B cell (primary cell): ENCODE measurements at regions not wholly inside any gene's neighbourhood (a gene's known extent, or its start where the extent isn't known, plus 50 kb on each side); places are given as distances from the start of the nearest gene placed in this dataset.

Experiments
- ATAC-seq: fragments of 200-7000 bp; cut with Tn5 transposase; one replicate; pipeline ENCODE4 v1.10.0; 2021; ENCODE audit warnings: low read depth, mild to moderate bottlenecking, moderate number of reproducible peaks, moderate library complexity
- CTCF ChIA-PET: fragments of 350-600 bp; sonication (Branson Sonifier 250); formaldehyde crosslinking; loops from one replicate; lab custom pipeline; 2021; ENCODE audit warnings: antibody characterized with exemption, inconsistent platforms; lab: Charles Lee
- POLR2A ChIA-PET: fragments of 350-600 bp; sonication (Branson Sonifier 250); formaldehyde crosslinking; loops from one replicate; lab custom pipeline; 2021; ENCODE audit warnings: antibody characterized with exemption; lab: Charles Lee
- DNase-seq: peaks from one replicate; pipeline ENCODE4 v3.0.0; 2013
- H2AFZ ChIP-seq: 2 replicates; pipeline ENCODE4 v1.6.1; 2012; ENCODE audit warnings: mild to moderate bottlenecking, low read depth, low read length; ENCODE audit not compliant: insufficient read depth, poor library complexity, severe bottlenecking
- H3K27ac ChIP-seq, 2 donors: 1 replicate in 1 of 2; 2 replicates in 1 of 2; pipeline ENCODE4 v1.5.1; 2012 to 2013; ENCODE audit warnings: low read length in 2 of 2, mild to moderate bottlenecking in 2 of 2, moderate library complexity in 1 of 2
- H3K27me3 ChIP-seq, 4 experiments: fragments of 200-600 bp in 1 of 4; sonication (generic) in 1 of 4; replicated peaks in 1 of 4; 1 replicate in 2 of 4; 2 replicates in 2 of 4; pipeline versions ENCODE4 v1.6.1 to v1.7.0; 2013 to 2016; ENCODE audit warnings: low read length in 3 of 4, mild to moderate bottlenecking in 2 of 4, mixed read lengths in 1 of 4, moderate library complexity in 1 of 4; ENCODE audit not compliant: insufficient read depth in 4 of 4, control insufficient read depth in 3 of 4; ENCODE audit errors: control extremely low read depth in 1 of 4
- H3K36me3 ChIP-seq, 2 experiments: replicated peaks in 1 of 2; 1 replicate in 1 of 2; 2 replicates in 1 of 2; pipeline versions ENCODE4 v1.6.1 to v1.7.1; 2013; ENCODE audit warnings: low read length in 1 of 2; ENCODE audit not compliant: insufficient read depth in 2 of 2, control insufficient read depth in 1 of 2; ENCODE audit errors: control extremely low read depth in 1 of 2, extremely low read depth in 1 of 2
- H3K4me1 ChIP-seq, 2 donors: fragments of 200-600 bp in 1 of 2; sonication (generic) in 1 of 2; 1 replicate in 1 of 2; 2 replicates in 1 of 2; pipeline versions ENCODE4 v1.5.1 to v1.6.1; 2013 to 2017; ENCODE audit warnings: low read length in 2 of 2; ENCODE audit not compliant: control insufficient read depth in 2 of 2, insufficient read depth in 2 of 2
- H3K4me2 ChIP-seq: replicated peaks from 2 replicates; pipeline ENCODE3; 2012; ENCODE audit warnings: mild to moderate bottlenecking, low read depth, low read length; ENCODE audit not compliant: poor library complexity, severe bottlenecking
- H3K4me3 ChIP-seq, 5 experiments: fragments of 200-600 bp in 1 of 5; sonication (generic) in 1 of 5; 1 replicate in 3 of 5; 2 replicates in 2 of 5; pipeline versions ENCODE4 v1.5.1 to v1.7.0; 2011 to 2016; ENCODE audit warnings: low read length in 4 of 5, mild to moderate bottlenecking in 4 of 5, low read depth in 2 of 5, control low read depth in 1 of 5, moderate library complexity in 1 of 5; ENCODE audit not compliant: insufficient read depth in 1 of 5; ENCODE audit errors: control extremely low read depth in 1 of 5, extremely low read depth in 1 of 5
- H3K79me2 ChIP-seq: fragments of 200-600 bp; sonication (generic); one replicate; pipeline ENCODE4 v1.6.0; 2016; ENCODE audit warnings: low read length; ENCODE audit not compliant: control insufficient read depth, insufficient read depth
- H3K9ac ChIP-seq: fragments of 200-600 bp; sonication (generic); 2 replicates; pipeline ENCODE4 v1.6.1; 2017; ENCODE audit warnings: mild to moderate bottlenecking, low read length, moderate library complexity
- H3K9me3 ChIP-seq, 3 donors: one replicate each; pipeline versions ENCODE4 v1.6.1 to v1.7.1; 2013; ENCODE audit warnings: low read length in 2 of 3; ENCODE audit not compliant: control insufficient read depth in 2 of 3, insufficient read depth in 1 of 3; ENCODE audit errors: control extremely low read depth in 1 of 3
- H4K20me1 ChIP-seq: 2 replicates; pipeline ENCODE4 v1.6.0; 2012; ENCODE audit warnings: mild to moderate bottlenecking, low read length; ENCODE audit not compliant: insufficient read depth, control insufficient read depth, poor library complexity, severe bottlenecking
- H3K27ac Mint-ChIP-seq: one replicate; pipeline ENCODE4 v1.8.0; 2021; ENCODE audit warnings: mixed read lengths
- H3K27me3 Mint-ChIP-seq: one replicate; pipeline ENCODE4 v1.8.0; 2021; ENCODE audit warnings: mixed read lengths
- H3K4me1 Mint-ChIP-seq: one replicate; pipeline ENCODE4 v1.8.0; 2021; ENCODE audit warnings: mixed read lengths
- H3K4me3 Mint-ChIP-seq: one replicate; pipeline ENCODE4 v1.8.0; 2021; ENCODE audit warnings: mixed read lengths
- H3K9me3 Mint-ChIP-seq: one replicate; pipeline ENCODE4 v1.8.0; 2022; ENCODE audit warnings: mixed read lengths; ENCODE audit not compliant: insufficient read depth
- CTCF ChIP-seq: fragments of 200-600 bp; IDR thresholded peaks from one replicate; pipeline ENCODE4 v1.8.0; 2022; ENCODE audit warnings: antibody characterized with exemption, mild to moderate bottlenecking
- EZH2 ChIP-seq: IDR thresholded peaks from 2 replicates; pipeline ENCODE4 v1.6.1; 2012; ENCODE audit warnings: borderline replicate concordance, low read depth, mild to moderate bottlenecking, moderate library complexity, low read length; ENCODE audit not compliant: insufficient read depth, poor library complexity, severe bottlenecking
- WGBS: methylation state at CpG from one replicate; pipeline ENCODE4 v1.1.5; 2013; ENCODE audit warnings: missing lambda C conversion rate; ENCODE audit not compliant: insufficient coverage; 5-methylcytosine and 5-hydroxymethylcytosine counted together
- intact Hi-C: fragments of 100-400 bp; cut with micrococcal nuclease; formaldehyde crosslinking; loops from one replicate; pipeline ENCODE4 v1.10.0; 2022

GRCh38 chr12:105799103-105799502, 339.7 kb downstream of the NUAK1 start:
- no peak overlapping the region for H3K9ac ChIP-seq
- Mint-ChIP-seq H3K9me3 (peaks cover 2% of the 10 kb centered on the region), H3K4me3 (no peak overlapping the region), H3K4me1 (no peaks in the 10 kb centered on the region), H3K27me3 (no peaks in the 10 kb centered on the region), H3K27ac (no peak overlapping the region)
- TF ChIP-seq EZH2, result no peak
- TF ChIP-seq CTCF, result no peak
- H3K36me3 ChIP-seq, result no peaks in the 10 kb centered on the region
- ChIA-PET CTCF (no interaction called here), POLR2A (no interaction called here)
- no peak overlapping the region for H3K4me2 ChIP-seq
- intact Hi-C loops, result no loop called here
- no peak overlapping the region for H2AFZ ChIP-seq
- H3K79me2 ChIP-seq, result no peaks in the 10 kb centered on the region
- H4K20me1 ChIP-seq, result no peaks in the 10 kb centered on the region
- ATAC-seq (no peak), DNase-seq (no peak)
- H3K27me3 ChIP-seq, result no peaks in the 10 kb centered on the region
- no peaks in the 10 kb centered on the region for H3K9me3 ChIP-seq
- 88% methylated on average over 1 of the region's 2 CpGs for WGBS
- H3K4me3 ChIP-seq, result no peak overlapping the region
- H3K4me1 ChIP-seq, result no peaks in the 10 kb centered on the region
- H3K27ac ChIP-seq, result no peak overlapping the region

GRCh38 chr12:105801351-105801750, 337.4 kb downstream of the NUAK1 start:
- Histone ChIP-seq H3K9ac (no peak overlapping the region), H3K79me2 (no peaks in the 10 kb centered on the region), H2AFZ (no peak overlapping the region), H3K4me3 (no peak overlapping the region), H3K27me3 (no peaks in the 10 kb centered on the region), H3K4me1 (no peaks in the 10 kb centered on the region), H3K36me3 (no peaks in the 10 kb centered on the region), H3K9me3 (no peaks in the 10 kb centered on the region), H4K20me1 (no peaks in the 10 kb centered on the region), H3K27ac (no peak overlapping the region), H3K4me2 (no peak overlapping the region)
- 100% methylated on average over 1 of the region's 2 CpGs for WGBS
- Mint-ChIP-seq H3K4me1 (no peaks in the 10 kb centered on the region), H3K27me3 (no peaks in the 10 kb centered on the region), H3K27ac (no peak overlapping the region), H3K9me3 (peaks cover 2% of the 10 kb centered on the region), H3K4me3 (no peak overlapping the region)
- CTCF ChIA-PET, result no interaction called here
- intact Hi-C loops, result no loop called here
- TF ChIP-seq CTCF, result no peak
- no peak for TF ChIP-seq EZH2
- ATAC-seq, result no peak
- POLR2A ChIA-PET, result no interaction called here
- DNase-seq, result no peak
